Upper lobe of right lung (tissue), 1 donor: ENCODE measurements at regions not wholly inside any gene's neighbourhood (a gene's known extent, or its start where the extent isn't known, plus 50 kb on each side); places are given as distances from the start of the nearest gene placed in this dataset.
A peak's percentile ranks its signal among the peaks of the same experiment; 100 is the strongest.

Experiments
- ATAC-seq: fragments of 200-7000 bp; cut with Tn5 transposase; one replicate; pipeline ENCODE4 v1.9.1; 2020; ENCODE audit warnings: mild to moderate bottlenecking, moderate library complexity
- DNase-seq: peaks from one replicate; pipeline ENCODE4 v3.0.0-alpha.2; 2020
- H3K27ac ChIP-seq: fragments of 200-600 bp; one replicate; pipeline ENCODE4 v1.8.0; 2022
- H3K27me3 ChIP-seq: fragments of 200-600 bp; one replicate; pipeline ENCODE4 v1.8.0; 2022; ENCODE audit warnings: mild to moderate bottlenecking
- H3K36me3 ChIP-seq: fragments of 200-600 bp; one replicate; pipeline ENCODE4 v1.8.0; 2022
- H3K4me1 ChIP-seq: fragments of 200-600 bp; one replicate; pipeline ENCODE4 v1.8.0; 2022
- H3K4me3 ChIP-seq: fragments of 200-600 bp; one replicate; pipeline ENCODE4 v1.8.0; 2022; ENCODE audit warnings: mild to moderate bottlenecking
- H3K9me3 ChIP-seq: fragments of 200-600 bp; one replicate; pipeline ENCODE4 v1.8.0; 2022
- intact Hi-C: fragments of 100-400 bp; cut with DNase I; formaldehyde crosslinking; loops from one replicate; pipeline ENCODE4 v1.11.0; 2022
- TF ChIP-seq, protein P1 (sequence below): fragments of 200-600 bp; IDR thresholded peaks from one replicate; pipeline ENCODE4 v1.8.0; 2022; ENCODE audit warnings: antibody characterized with exemption
- donor health status: DM: no; HTN: yes; CAD: no; lungs with severe emphysema.

DNA sequence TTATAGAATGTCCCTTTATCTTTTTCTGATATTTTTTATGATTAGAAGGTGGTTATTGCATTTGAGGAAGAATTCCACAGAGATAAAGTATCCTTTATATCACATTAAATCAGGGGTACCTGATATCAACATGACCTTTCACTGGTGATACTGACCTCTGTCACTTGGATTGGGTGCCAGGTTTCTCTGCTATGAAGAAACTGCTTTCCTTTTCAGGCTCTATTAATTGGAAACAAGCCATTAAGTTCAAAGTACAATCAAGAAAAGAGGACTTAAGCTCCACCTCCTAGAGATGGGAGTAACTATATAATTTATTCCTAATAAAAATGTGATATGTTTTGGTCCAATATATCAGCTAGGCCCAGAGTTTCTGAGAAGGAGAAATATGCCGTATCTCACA, 514.6 kb upstream of the TYRP1 start:
- DNase-seq (no peak), ATAC-seq (no peak)
- intact Hi-C loops, result no loop called here
- Histone ChIP-seq H3K27me3 (no peaks in the 10 kb centered on the region), H3K27ac (no peak overlapping the region), H3K36me3 (no peaks in the 10 kb centered on the region), H3K4me3 (no peak overlapping the region), H3K4me1 (no peaks in the 10 kb centered on the region), H3K9me3 (no peaks in the 10 kb centered on the region)
- TF ChIP-seq, protein P1, sequence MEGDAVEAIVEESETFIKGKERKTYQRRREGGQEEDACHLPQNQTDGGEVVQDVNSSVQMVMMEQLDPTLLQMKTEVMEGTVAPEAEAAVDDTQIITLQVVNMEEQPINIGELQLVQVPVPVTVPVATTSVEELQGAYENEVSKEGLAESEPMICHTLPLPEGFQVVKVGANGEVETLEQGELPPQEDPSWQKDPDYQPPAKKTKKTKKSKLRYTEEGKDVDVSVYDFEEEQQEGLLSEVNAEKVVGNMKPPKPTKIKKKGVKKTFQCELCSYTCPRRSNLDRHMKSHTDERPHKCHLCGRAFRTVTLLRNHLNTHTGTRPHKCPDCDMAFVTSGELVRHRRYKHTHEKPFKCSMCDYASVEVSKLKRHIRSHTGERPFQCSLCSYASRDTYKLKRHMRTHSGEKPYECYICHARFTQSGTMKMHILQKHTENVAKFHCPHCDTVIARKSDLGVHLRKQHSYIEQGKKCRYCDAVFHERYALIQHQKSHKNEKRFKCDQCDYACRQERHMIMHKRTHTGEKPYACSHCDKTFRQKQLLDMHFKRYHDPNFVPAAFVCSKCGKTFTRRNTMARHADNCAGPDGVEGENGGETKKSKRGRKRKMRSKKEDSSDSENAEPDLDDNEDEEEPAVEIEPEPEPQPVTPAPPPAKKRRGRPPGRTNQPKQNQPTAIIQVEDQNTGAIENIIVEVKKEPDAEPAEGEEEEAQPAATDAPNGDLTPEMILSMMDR, result no peak

DNA sequence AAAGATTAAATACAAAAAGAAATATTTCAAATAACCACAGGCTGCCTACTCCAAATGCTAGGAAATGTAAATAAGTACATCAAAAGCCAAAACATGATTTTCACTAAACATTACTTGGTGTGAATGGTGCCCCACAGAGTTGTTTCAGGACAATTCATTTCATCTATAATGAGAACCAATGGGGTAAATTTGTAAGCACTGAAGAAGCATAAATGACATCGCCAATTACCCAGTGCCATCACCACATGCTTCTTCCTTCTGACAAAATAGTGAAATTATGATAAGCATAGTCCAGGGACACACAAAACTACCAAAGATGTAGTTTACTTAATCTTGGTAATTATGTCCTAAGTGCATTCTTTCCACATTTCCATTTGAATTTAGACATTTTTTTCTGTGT, 510.4 kb upstream of the TYRP1 start:
- H3K27me3 ChIP-seq, result no peaks in the 10 kb centered on the region
- DNase-seq, result no peak
- H3K4me1 ChIP-seq, result no peaks in the 10 kb centered on the region
- H3K36me3 ChIP-seq, result no peaks in the 10 kb centered on the region
- intact Hi-C loops, result no loop called here
- H3K9me3 ChIP-seq, result no peaks in the 10 kb centered on the region
- no peak overlapping the region for H3K4me3 ChIP-seq
- no peak for ATAC-seq
- TF ChIP-seq, protein P1, result no peak
- H3K27ac ChIP-seq, result no peak overlapping the region

DNA sequence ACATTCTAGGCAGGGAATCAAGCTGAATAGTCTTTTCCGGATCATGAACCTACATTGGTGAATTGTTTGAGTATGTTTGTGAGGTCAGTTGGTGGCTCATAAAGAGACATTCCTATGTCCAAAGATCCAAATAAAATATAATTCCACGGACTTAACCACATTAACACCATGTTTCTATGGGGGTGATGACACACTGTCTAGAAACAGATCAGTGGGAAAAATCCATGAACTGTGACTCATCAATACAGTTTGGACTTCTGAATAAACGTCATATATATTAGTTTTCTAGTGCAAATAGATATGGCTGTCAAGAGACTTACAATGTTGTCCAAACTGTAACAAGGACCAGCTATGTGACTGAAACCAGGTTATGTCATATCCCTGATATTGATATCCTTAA, 509.9 kb upstream of the TYRP1 start:
- Histone ChIP-seq H3K27ac (no peak overlapping the region), H3K36me3 (no peaks in the 10 kb centered on the region), H3K4me1 (no peaks in the 10 kb centered on the region), H3K27me3 (no peaks in the 10 kb centered on the region), H3K4me3 (no peak overlapping the region), H3K9me3 (no peaks in the 10 kb centered on the region)
- intact Hi-C loops, result no loop called here
- ATAC-seq (no peak), DNase-seq (no peak)
- TF ChIP-seq, protein P1, result no peak

DNA sequence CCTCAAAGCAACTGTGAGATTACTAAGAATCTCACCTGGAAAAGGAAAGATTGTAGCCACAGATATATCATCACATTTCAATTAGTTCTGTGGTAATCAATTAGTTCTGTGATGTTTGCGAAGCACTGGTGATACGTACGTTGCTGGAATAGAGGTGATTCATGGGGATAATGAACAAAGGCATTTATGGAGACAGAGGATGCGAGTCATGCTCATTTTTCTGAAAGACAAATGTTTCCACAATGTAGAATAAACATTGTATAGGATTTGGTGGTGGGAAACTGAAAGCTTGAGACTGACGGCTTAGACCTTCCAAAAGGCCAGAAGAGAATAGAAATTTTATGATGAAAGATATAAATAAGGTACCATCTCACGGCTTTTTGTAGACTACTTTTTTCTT, 507.3 kb upstream of the TYRP1 start:
- no peaks in the 10 kb centered on the region for H3K36me3 ChIP-seq
- no peak overlapping the region for H3K27ac ChIP-seq
- H3K27me3 ChIP-seq, result no peaks in the 10 kb centered on the region
- no peaks in the 10 kb centered on the region for H3K9me3 ChIP-seq
- H3K4me3 ChIP-seq, result no peak overlapping the region
- TF ChIP-seq, protein P1, result no peak
- ATAC-seq (no peak), DNase-seq (no peak)
- H3K4me1 ChIP-seq, result no peaks in the 10 kb centered on the region
- intact Hi-C loops, result no loop called here

DNA sequence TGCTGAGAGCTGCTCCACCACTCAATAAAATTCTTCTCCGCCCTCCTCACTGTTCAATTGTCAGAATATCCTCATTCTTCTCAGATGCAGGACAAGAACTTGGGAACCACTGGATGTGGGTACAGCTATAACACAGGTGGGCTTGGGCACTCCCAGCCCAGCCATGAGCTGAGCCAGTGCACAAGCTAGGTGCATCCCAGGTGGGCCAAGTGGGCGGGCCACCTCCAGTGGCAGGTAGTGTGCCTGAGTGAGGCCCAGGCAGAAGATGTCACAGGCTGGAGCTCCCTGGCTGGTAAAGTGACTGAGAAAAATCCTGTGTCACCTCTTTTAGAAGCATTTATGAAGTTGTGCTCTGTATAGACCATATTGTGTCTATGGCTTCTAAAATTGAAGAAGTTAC, 501.6 kb upstream of the TYRP1 start:
- TF ChIP-seq, protein P1, result no peak
- H3K27me3 ChIP-seq, result no peaks in the 10 kb centered on the region
- ATAC-seq (peak; percentile 20), DNase-seq (no peak)
- no peak overlapping the region for H3K4me3 ChIP-seq
- H3K9me3 ChIP-seq, result no peaks in the 10 kb centered on the region
- intact Hi-C loops, result no loop called here
- no peaks in the 10 kb centered on the region for H3K4me1 ChIP-seq
- no peak overlapping the region for H3K27ac ChIP-seq
- H3K36me3 ChIP-seq, result no peaks in the 10 kb centered on the region

DNA sequence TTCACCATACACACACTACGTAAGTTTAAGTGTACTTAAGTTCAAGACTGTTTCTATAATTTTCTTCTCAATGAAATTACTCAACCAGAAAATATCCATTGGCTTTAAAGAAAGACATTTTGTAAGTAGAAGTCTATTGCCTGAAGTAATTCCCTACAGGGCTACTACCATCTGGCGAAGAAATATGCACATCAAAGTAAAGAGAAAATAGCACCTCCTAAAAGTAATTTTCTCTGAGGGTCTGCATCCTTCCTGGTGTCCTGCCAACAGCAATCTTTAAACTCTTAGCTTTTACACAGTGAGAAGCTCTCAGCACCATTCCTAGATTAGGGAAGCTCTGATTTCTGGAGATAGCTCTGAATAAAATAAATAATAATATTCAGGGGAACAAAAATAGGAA, 498.5 kb upstream of the TYRP1 start:
- TF ChIP-seq, protein P1, result no peak
- Histone ChIP-seq H3K27me3 (no peaks in the 10 kb centered on the region), H3K4me1 (no peaks in the 10 kb centered on the region), H3K9me3 (no peaks in the 10 kb centered on the region), H3K4me3 (no peak overlapping the region), H3K36me3 (no peaks in the 10 kb centered on the region), H3K27ac (no peak overlapping the region)
- intact Hi-C loops, result no loop called here
- no peak for DNase-seq
- no peak for ATAC-seq
